Neural progenitor cell (in vitro differentiated cells): ENCODE measurements at regions not wholly inside any gene's neighbourhood (a gene's known extent, or its start where the extent isn't known, plus 50 kb on each side); places are given as distances from the start of the nearest gene placed in this dataset.
A peak's percentile ranks its signal among the peaks of the same experiment; 100 is the strongest.

Source experiments
- DNase-seq: peaks from one replicate; pipeline ENCODE4 v3.0.0-alpha.2; 2016; ENCODE audit warnings: low spot score
- H2AFZ ChIP-seq: fragments of 200-600 bp; sonication (generic); replicated peaks from 2 replicates; pipeline ENCODE4 v1.6.1; 2016; ENCODE audit warnings: antibody characterized with exemption
- H3F3A ChIP-seq: fragments of 200-600 bp; sonication (generic); 2 replicates; pipeline ENCODE4 v1.6.1; 2016; ENCODE audit warnings: antibody characterized with exemption, low read depth
- H3K27ac ChIP-seq: fragments of 200-600 bp; sonication (generic); 2 replicates; pipeline ENCODE4 v1.5.1; 2016; ENCODE audit warnings: mild to moderate bottlenecking
- H3K27me3 ChIP-seq: fragments of 200-600 bp; sonication (generic); 2 replicates; pipeline ENCODE4 v1.6.1; 2016; ENCODE audit warnings: mild to moderate bottlenecking, moderate library complexity
- H3K36me3 ChIP-seq: fragments of 200-600 bp; sonication (generic); 2 replicates; pipeline ENCODE4 v1.5.1; 2016
- H3K4me1 ChIP-seq: fragments of 200-600 bp; sonication (generic); 2 replicates; pipeline ENCODE4 v1.6.1; 2016; ENCODE audit warnings: mixed run types
- H3K4me2 ChIP-seq: fragments of 200-600 bp; sonication (generic); 2 replicates; pipeline ENCODE4 v1.6.1; 2016
- H3K4me3 ChIP-seq: fragments of 200-600 bp; sonication (generic); 2 replicates; pipeline ENCODE4 v1.5.1; 2016
- H3K79me2 ChIP-seq: fragments of 200-600 bp; sonication (generic); 2 replicates; pipeline ENCODE4 v1.6.1; 2016; ENCODE audit warnings: low read depth
- H3K9ac ChIP-seq: fragments of 200-600 bp; sonication (generic); 2 replicates; pipeline ENCODE4 v1.6.1; 2016
- H3K9me3 ChIP-seq: fragments of 200-600 bp; sonication (generic); 2 replicates; pipeline ENCODE4 v1.5.1; 2016; ENCODE audit warnings: low read depth
- H4K20me1 ChIP-seq: fragments of 200-600 bp; sonication (generic); 2 replicates; pipeline ENCODE4 v1.6.1; 2016; ENCODE audit warnings: low read depth
- H3K27ac Mint-ChIP-seq: 3 replicates; pipeline ENCODE4 v1.8.0; 2021; ENCODE audit warnings: mixed read lengths
- H3K27me3 Mint-ChIP-seq: 2 replicates; pipeline ENCODE4 v1.8.0; 2022; ENCODE audit warnings: low read depth, mild to moderate bottlenecking, inconsistent platforms, moderate library complexity, mixed read lengths; ENCODE audit not compliant: insufficient read depth
- H3K36me3 Mint-ChIP-seq: 3 replicates; pipeline ENCODE4 v1.8.0; 2021; ENCODE audit warnings: mixed read lengths
- H3K4me1 Mint-ChIP-seq: 3 replicates; pipeline ENCODE4 v1.8.0; 2021; ENCODE audit warnings: mixed read lengths
- H3K4me3 Mint-ChIP-seq: 3 replicates; pipeline ENCODE4 v1.8.0; 2021; ENCODE audit warnings: mild to moderate bottlenecking, moderate library complexity, mixed read lengths
- H3K9me3 Mint-ChIP-seq: 3 replicates; pipeline ENCODE4 v1.8.0; 2020; ENCODE audit warnings: mixed read lengths
- EZH2 ChIP-seq: fragments of 200-600 bp; sonication (generic); IDR thresholded peaks from 2 replicates; pipeline ENCODE4 v1.6.1; 2017; ENCODE audit warnings: antibody characterized with exemption, mild to moderate bottlenecking, moderate library complexity
- EZH2phosphoT487 ChIP-seq: fragments of 200-600 bp; sonication (generic); IDR thresholded peaks from 2 replicates; pipeline ENCODE4 v1.6.1; 2017; ENCODE audit warnings: antibody characterized with exemption
- TF ChIP-seq, protein P1 (sequence below): fragments of 200-600 bp; sonication (generic); IDR thresholded peaks from 2 replicates; pipeline ENCODE4 v1.5.1; 2017; ENCODE audit warnings: antibody characterized with exemption, mild to moderate bottlenecking

DNA sequence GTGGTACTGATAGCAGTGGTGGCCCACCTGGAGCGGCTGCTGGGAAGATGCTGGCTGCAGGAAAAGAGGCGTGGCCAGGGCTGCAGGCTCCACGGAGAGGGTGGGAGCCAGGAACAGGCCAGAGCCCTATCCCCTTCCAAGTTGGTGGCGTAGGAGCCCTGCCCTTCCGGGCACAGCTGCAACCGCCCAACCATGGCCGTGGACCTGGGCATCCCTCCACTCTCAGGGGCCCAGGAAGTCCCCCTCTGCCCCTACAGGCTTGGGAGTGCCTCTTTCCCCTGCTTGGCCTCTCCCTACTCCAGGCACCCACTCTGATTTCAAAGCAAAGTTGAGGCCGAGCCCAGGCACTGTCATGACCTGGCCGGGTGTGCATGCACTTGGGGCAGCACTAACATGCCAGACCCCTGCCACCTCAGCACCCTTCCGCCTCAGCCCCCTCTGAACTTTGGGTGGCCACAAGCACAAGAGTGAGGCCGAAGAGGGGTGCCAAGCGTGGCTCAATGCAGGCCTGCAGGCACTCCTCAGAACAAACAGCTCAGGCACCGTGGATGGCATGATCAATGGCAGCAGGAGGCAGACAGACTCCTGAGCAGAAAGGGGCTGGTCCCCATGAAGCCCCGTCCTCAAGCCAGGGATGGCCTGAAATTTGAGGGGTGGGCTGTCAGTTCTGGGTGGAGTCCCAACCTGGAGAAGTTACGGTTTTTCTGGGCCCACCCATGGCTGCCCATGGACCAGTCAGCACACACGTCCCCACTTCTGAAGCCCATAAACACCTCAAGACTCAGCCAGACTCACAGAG lies 164.9 kb upstream of the PRNP start:
- Histone ChIP-seq H3K4me2 (no peak overlapping the region), H3K4me1 (peaks cover 19% of the 10 kb centered on the region), H3F3A (peaks cover 8% of the 10 kb centered on the region), H3K79me2 (no peaks in the 10 kb centered on the region), H4K20me1 (no peaks in the 10 kb centered on the region), H3K9me3 (no peaks in the 10 kb centered on the region), H3K36me3 (no peaks in the 10 kb centered on the region), H2AFZ (no peak overlapping the region), H3K27me3 (no peaks in the 10 kb centered on the region), H3K4me3 (no peak overlapping the region), H3K9ac (no peak overlapping the region), H3K27ac (no peak overlapping the region)
- TF ChIP-seq, protein P1, sequence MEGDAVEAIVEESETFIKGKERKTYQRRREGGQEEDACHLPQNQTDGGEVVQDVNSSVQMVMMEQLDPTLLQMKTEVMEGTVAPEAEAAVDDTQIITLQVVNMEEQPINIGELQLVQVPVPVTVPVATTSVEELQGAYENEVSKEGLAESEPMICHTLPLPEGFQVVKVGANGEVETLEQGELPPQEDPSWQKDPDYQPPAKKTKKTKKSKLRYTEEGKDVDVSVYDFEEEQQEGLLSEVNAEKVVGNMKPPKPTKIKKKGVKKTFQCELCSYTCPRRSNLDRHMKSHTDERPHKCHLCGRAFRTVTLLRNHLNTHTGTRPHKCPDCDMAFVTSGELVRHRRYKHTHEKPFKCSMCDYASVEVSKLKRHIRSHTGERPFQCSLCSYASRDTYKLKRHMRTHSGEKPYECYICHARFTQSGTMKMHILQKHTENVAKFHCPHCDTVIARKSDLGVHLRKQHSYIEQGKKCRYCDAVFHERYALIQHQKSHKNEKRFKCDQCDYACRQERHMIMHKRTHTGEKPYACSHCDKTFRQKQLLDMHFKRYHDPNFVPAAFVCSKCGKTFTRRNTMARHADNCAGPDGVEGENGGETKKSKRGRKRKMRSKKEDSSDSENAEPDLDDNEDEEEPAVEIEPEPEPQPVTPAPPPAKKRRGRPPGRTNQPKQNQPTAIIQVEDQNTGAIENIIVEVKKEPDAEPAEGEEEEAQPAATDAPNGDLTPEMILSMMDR: no peak
- TF ChIP-seq EZH2phosphoT487 (no peak), EZH2 (no peak)
- Mint-ChIP-seq H3K4me1 (peaks cover 7% of the 10 kb centered on the region), H3K36me3 (no peaks in the 10 kb centered on the region), H3K27me3 (peaks cover 5% of the 10 kb centered on the region), H3K27ac (no peak overlapping the region), H3K4me3 (no peak overlapping the region), H3K9me3 (no peaks in the 10 kb centered on the region)
- no peak for DNase-seq

DNA sequence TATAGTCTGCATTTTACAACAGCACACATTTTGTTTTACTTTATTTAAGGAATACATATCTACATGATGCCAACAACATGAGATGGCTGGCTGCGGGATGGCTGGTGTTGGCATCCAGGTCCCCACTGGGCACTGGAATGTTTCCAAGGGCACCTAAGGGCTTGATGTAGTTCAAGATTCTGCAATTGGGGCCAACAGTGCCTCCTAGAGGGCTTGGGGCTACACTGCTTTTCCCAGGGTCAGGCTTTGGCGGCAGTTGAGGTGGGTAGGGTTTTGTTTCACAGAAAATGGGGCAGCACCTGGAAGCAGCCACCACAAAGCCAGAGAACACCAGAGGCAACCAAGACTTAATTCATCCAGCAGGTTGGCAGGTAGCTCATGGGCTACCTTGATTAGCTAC lies 166.7 kb upstream of the PRNP start:
- Histone ChIP-seq H3K4me1 (peaks cover 19% of the 10 kb centered on the region), H2AFZ (no peak overlapping the region), H3K9me3 (no peaks in the 10 kb centered on the region), H3K79me2 (no peaks in the 10 kb centered on the region), H3K36me3 (no peaks in the 10 kb centered on the region), H3F3A (peaks cover 8% of the 10 kb centered on the region), H3K9ac (no peak overlapping the region), H3K27me3 (no peaks in the 10 kb centered on the region), H3K27ac (no peak overlapping the region), H3K4me2 (no peak overlapping the region), H4K20me1 (no peaks in the 10 kb centered on the region), H3K4me3 (no peak overlapping the region)
- Mint-ChIP-seq H3K36me3 (no peaks in the 10 kb centered on the region), H3K27me3 (peaks cover 5% of the 10 kb centered on the region), H3K4me3 (no peak overlapping the region), H3K27ac (no peak overlapping the region), H3K9me3 (no peaks in the 10 kb centered on the region), H3K4me1 (peaks cover 7% of the 10 kb centered on the region)
- no peak for TF ChIP-seq EZH2phosphoT487
- TF ChIP-seq, protein P1: peak; percentile 71
- peak; percentile 57 for DNase-seq

- no peak overlapping the region for H3K27ac Mint-ChIP-seq
Observed at GRCh38 chr20:4516876-4517275, 169.4 kb upstream of the PRNP start.

More at GRCh38 chr20:4516876-4517275, 169.4 kb upstream of the PRNP start:
- peaks cover 4% of the 10 kb centered on the region for H3K9me3 Mint-ChIP-seq
- H3K4me3 Mint-ChIP-seq: no peak overlapping the region
- peaks cover 8% of the 10 kb centered on the region for H3F3A ChIP-seq
- H3K27ac ChIP-seq: no peak overlapping the region
- H3K4me2 ChIP-seq: peak overlapping the region; percentile 63
- no peaks in the 10 kb centered on the region for H3K9me3 ChIP-seq
- H3K36me3 ChIP-seq: no peaks in the 10 kb centered on the region
- peaks cover 18% of the 10 kb centered on the region for H3K4me1 Mint-ChIP-seq
- H3K36me3 Mint-ChIP-seq: no peaks in the 10 kb centered on the region
- no peak overlapping the region for H3K9ac ChIP-seq
- H2AFZ ChIP-seq: no peak overlapping the region
- no peak for DNase-seq
- H3K4me1 ChIP-seq: peaks cover 19% of the 10 kb centered on the region
- H3K27me3 Mint-ChIP-seq: peaks cover 2% of the 10 kb centered on the region
- H4K20me1 ChIP-seq: no peaks in the 10 kb centered on the region
- no peaks in the 10 kb centered on the region for H3K79me2 ChIP-seq
- no peaks in the 10 kb centered on the region for H3K27me3 ChIP-seq
- H3K4me3 ChIP-seq: peak overlapping the region; percentile 17
- no peak for TF ChIP-seq EZH2
- TF ChIP-seq EZH2phosphoT487: no peak
- TF ChIP-seq, protein P1: no peak
